A549 (cell line): ENCODE measurements at regions not wholly inside any gene's neighbourhood (a gene's known extent, or its start where the extent isn't known, plus 50 kb on each side); places are given as distances from the start of the nearest gene placed in this dataset.

Experiments
- CEBPB ChIP-seq, 2 experiments: fragments of >200 bp in 1 of 2; sonication (Bioruptor Twin) in 1 of 2; formaldehyde crosslinking in 1 of 2; IDR thresholded peaks; 2 replicates each; pipeline ENCODE4 v1.6.1; 2012 to 2016
- CHD2 ChIP-seq: fragments of 150-350 bp; IDR thresholded peaks from 2 replicates; pipeline ENCODE4 v1.6.1; 2014; ENCODE audit warnings: low read length; ENCODE audit not compliant: partially characterized antibody
- CTCF ChIP-seq: fragments of >200 bp; sonication (Bioruptor Twin); formaldehyde crosslinking; IDR thresholded peaks from 3 replicates; pipeline ENCODE4 v1.5.1; 2016
- JUN ChIP-seq, 2 experiments: fragments of >200 bp; sonication (Bioruptor Twin); formaldehyde crosslinking; IDR thresholded peaks; 2 replicates in 1 of 2; 3 replicates in 1 of 2; pipeline ENCODE4 v1.6.1; 2016 to 2017
- MAX ChIP-seq: IDR thresholded peaks from 2 replicates; pipeline ENCODE4 v1.6.1; 2012
- POLR2A ChIP-seq: IDR thresholded peaks from 2 replicates; pipeline ENCODE4 v1.6.1; 2012; ENCODE audit warnings: mild to moderate bottlenecking, low read length

GRCh38 chr13:76792731-76793347, 93.4 kb downstream of the KCTD12 start:
- no peak for TF ChIP-seq CHD2
- no peak for TF ChIP-seq JUN (IDR thresholded peaks at IDR 0.05)
- TF ChIP-seq CEBPB (IDR thresholded peaks at IDR 0.05): no peak
- no peak for TF ChIP-seq POLR2A
- TF ChIP-seq CTCF: no peak
- no peak for TF ChIP-seq MAX
